PC-3 (cell line): ENCODE measurements at regions not wholly inside any gene's neighbourhood (a gene's known extent, or its start where the extent isn't known, plus 50 kb on each side); places are given as distances from the start of the nearest gene placed in this dataset.

Experiments
- ATAC-seq: fragments of 200-7000 bp; cut with Tn5 transposase; 2 replicates; pipeline ENCODE4 v1.9.1; 2020; ENCODE audit warnings: mild to moderate bottlenecking, moderate library complexity
- BruUV-seq: library from RNA; stranded (reverse); fragments of 400-500 nt; replicated peaks from 2 replicates; lab custom pipeline; 2021; lab: Mats Ljungman, UMichigan
- CTCF ChIA-PET: fragments of 300-600 bp; sonication (Branson Sonifier 250); formaldehyde crosslinking; loops from one replicate; lab custom pipeline; 2022; ENCODE audit warnings: antibody characterized with exemption; lab: Charles Lee
- POLR2A ChIA-PET: fragments of 300-600 bp; sonication (Branson Sonifier 250); formaldehyde crosslinking; loops from one replicate; lab custom pipeline; 2022; ENCODE audit warnings: antibody characterized with exemption; ENCODE audit not compliant: unreplicated experiment; lab: Charles Lee
- DNase-seq: peaks from one replicate; pipeline ENCODE4 v3.0.0-alpha.2; 2015
- H2AFZ ChIP-seq: fragments of 300-600 bp; sonication (generic); 2 replicates; pipeline ENCODE4 v1.6.0; 2016; ENCODE audit warnings: antibody characterized with exemption, low read length
- H3F3A ChIP-seq: fragments of 300-600 bp; sonication (generic); one replicate; pipeline ENCODE4 v1.6.0; 2017; ENCODE audit warnings: antibody characterized with exemption, low read length, control low read depth, mild to moderate bottlenecking; ENCODE audit not compliant: unreplicated experiment
- H3K27ac ChIP-seq: fragments of 300-600 bp; sonication (generic); 2 replicates; pipeline ENCODE4 v1.5.1; 2016; ENCODE audit warnings: mild to moderate bottlenecking, low read length
- H3K27me3 ChIP-seq: fragments of 300-600 bp; sonication (generic); 2 replicates; pipeline ENCODE4 v1.6.1; 2016; ENCODE audit warnings: low read length, mixed read lengths
- H3K36me3 ChIP-seq: fragments of 300-600 bp; sonication (generic); 2 replicates; pipeline ENCODE4 v1.6.1; 2016; ENCODE audit warnings: low read depth, mixed run types, low read length, mixed read lengths
- H3K4me1 ChIP-seq: fragments of 300-600 bp; sonication (generic); 2 replicates; pipeline ENCODE4 v1.5.1; 2016; ENCODE audit warnings: low read length; ENCODE audit not compliant: insufficient read depth
- H3K4me2 ChIP-seq: fragments of 300-600 bp; sonication (generic); 2 replicates; pipeline ENCODE4 v1.6.0; 2016; ENCODE audit warnings: low read length
- H3K4me3 ChIP-seq: fragments of 300-600 bp; sonication (generic); 2 replicates; pipeline ENCODE4 v1.5.1; 2016; ENCODE audit warnings: mild to moderate bottlenecking, low read length, mixed read lengths
- H3K79me2 ChIP-seq: fragments of 300-600 bp; sonication (generic); 2 replicates; pipeline ENCODE4 v1.6.1; 2017; ENCODE audit warnings: low read length, mixed read lengths
- H3K9ac ChIP-seq: fragments of 300-600 bp; sonication (generic); 2 replicates; pipeline ENCODE4 v1.6.0; 2016; ENCODE audit warnings: mild to moderate bottlenecking, low read length
- H3K9me2 ChIP-seq: fragments of 300-600 bp; sonication (generic); replicated peaks from 2 replicates; pipeline ENCODE4 v1.6.1; 2016; ENCODE audit warnings: mixed run types, low read length, mixed read lengths
- H3K9me3 ChIP-seq: fragments of 300-600 bp; sonication (generic); 2 replicates; pipeline ENCODE4 v1.6.1; 2016; ENCODE audit warnings: low read length, mixed read lengths
- H4K20me1 ChIP-seq: fragments of 300-600 bp; sonication (generic); 2 replicates; pipeline ENCODE4 v1.6.1; 2016; ENCODE audit warnings: low read length, mixed read lengths
- EZH2 ChIP-seq: fragments of 300-600 bp; sonication (generic); IDR thresholded peaks from one replicate; pipeline ENCODE4 v1.6.1; 2017; ENCODE audit warnings: antibody characterized with exemption, mild to moderate bottlenecking, low read length; ENCODE audit not compliant: unreplicated experiment
- EZH2phosphoT487 ChIP-seq: fragments of 300-600 bp; sonication (generic); IDR thresholded peaks from 2 replicates; pipeline ENCODE4 v1.6.1; 2018; ENCODE audit warnings: mild to moderate bottlenecking, antibody characterized with exemption, low read length, borderline replicate concordance
- intact Hi-C: fragments of 100-400 bp; cut with micrococcal nuclease; formaldehyde crosslinking; loops from 2 replicates; pipeline ENCODE4 v1.9.0; 2023
- TF ChIP-seq, protein P1 (sequence below): fragments of 300-600 bp; sonication (generic); conservative IDR thresholded peaks from 2 replicates; pipeline ENCODE4 v1.5.1; 2017; ENCODE audit warnings: antibody characterized with exemption, low read depth, mild to moderate bottlenecking, low read length

DNA sequence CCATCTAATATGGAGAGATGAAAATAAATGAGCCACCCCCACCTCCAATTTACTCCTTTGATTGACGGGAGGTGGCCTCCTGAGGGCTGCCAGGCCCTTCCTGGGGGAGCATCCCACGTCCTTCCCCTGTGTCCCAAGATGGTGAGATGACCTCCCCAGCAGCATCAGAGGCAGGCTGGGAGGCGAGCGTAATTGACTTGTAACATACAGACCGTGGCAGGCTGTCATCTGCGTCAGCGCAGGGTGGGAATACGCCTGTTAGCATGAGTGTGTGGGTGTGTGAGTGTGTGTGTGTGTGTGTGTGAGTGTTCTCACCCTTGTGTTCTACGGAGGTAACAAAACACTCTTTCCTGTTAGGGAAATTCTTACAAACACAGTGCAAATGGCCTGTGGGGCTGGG, 156.9 kb upstream of the CIBAR2 start:
- Histone ChIP-seq H3K4me2 (no peak overlapping the region), H3K4me1 (no peaks in the 10 kb centered on the region), H3K9ac (no peak overlapping the region), H2AFZ (no peak overlapping the region), H3K27ac (no peak overlapping the region), H4K20me1 (no peaks in the 10 kb centered on the region), H3K79me2 (no peaks in the 10 kb centered on the region), H3K36me3 (no peaks in the 10 kb centered on the region), H3K4me3 (no peak overlapping the region), H3K9me3 (no peaks in the 10 kb centered on the region), H3K9me2 (no peaks in the 10 kb centered on the region), H3K27me3 (no peaks in the 10 kb centered on the region), H3F3A (no peaks in the 10 kb centered on the region)
- no peak for ATAC-seq
- POLR2A ChIA-PET = no interaction called here
- no peak for DNase-seq
- intact Hi-C loops = no loop called here
- CTCF ChIA-PET = no interaction called here
- no TSS peak for BruUV-seq
- TF ChIP-seq, protein P1, sequence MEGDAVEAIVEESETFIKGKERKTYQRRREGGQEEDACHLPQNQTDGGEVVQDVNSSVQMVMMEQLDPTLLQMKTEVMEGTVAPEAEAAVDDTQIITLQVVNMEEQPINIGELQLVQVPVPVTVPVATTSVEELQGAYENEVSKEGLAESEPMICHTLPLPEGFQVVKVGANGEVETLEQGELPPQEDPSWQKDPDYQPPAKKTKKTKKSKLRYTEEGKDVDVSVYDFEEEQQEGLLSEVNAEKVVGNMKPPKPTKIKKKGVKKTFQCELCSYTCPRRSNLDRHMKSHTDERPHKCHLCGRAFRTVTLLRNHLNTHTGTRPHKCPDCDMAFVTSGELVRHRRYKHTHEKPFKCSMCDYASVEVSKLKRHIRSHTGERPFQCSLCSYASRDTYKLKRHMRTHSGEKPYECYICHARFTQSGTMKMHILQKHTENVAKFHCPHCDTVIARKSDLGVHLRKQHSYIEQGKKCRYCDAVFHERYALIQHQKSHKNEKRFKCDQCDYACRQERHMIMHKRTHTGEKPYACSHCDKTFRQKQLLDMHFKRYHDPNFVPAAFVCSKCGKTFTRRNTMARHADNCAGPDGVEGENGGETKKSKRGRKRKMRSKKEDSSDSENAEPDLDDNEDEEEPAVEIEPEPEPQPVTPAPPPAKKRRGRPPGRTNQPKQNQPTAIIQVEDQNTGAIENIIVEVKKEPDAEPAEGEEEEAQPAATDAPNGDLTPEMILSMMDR = no peak
- TF ChIP-seq EZH2 = no peak
- TF ChIP-seq EZH2phosphoT487 = no peak

DNA sequence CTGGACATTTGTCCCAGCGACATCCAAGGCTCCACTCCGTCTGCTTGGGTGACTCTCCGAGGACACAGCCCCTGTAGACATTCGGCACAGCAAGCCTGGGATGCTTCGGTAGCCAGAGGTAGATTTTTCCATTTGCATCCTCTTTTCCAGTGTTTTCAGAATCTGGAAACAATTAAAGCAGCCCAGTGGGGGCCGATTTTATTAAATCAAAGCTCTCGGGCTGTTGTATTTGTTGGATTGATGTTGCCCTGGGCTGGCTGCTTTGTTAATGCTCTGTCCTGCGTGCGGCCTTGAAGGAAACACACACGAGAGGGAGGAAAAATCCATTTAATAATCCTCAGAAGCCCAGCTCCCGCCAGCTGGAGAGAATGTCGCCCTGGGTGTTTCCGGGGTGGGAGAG, 158.1 kb upstream of the CIBAR2 start:
- DNase-seq (no peak), ATAC-seq (no peak)
- Histone ChIP-seq H3K9me3 (no peaks in the 10 kb centered on the region), H3K79me2 (no peaks in the 10 kb centered on the region), H3K4me3 (no peak overlapping the region), H3K9me2 (no peaks in the 10 kb centered on the region), H2AFZ (no peak overlapping the region), H3K9ac (no peak overlapping the region), H3K4me2 (no peak overlapping the region), H3F3A (no peaks in the 10 kb centered on the region), H3K4me1 (no peaks in the 10 kb centered on the region), H3K36me3 (no peaks in the 10 kb centered on the region), H4K20me1 (no peaks in the 10 kb centered on the region), H3K27me3 (no peaks in the 10 kb centered on the region), H3K27ac (no peak overlapping the region)
- ChIA-PET CTCF (no interaction called here), POLR2A (no interaction called here)
- BruUV-seq = no TSS peak
- TF ChIP-seq EZH2phosphoT487 = no peak
- TF ChIP-seq EZH2 = no peak
- TF ChIP-seq, protein P1 = no peak
- intact Hi-C loops = no loop called here

DNA sequence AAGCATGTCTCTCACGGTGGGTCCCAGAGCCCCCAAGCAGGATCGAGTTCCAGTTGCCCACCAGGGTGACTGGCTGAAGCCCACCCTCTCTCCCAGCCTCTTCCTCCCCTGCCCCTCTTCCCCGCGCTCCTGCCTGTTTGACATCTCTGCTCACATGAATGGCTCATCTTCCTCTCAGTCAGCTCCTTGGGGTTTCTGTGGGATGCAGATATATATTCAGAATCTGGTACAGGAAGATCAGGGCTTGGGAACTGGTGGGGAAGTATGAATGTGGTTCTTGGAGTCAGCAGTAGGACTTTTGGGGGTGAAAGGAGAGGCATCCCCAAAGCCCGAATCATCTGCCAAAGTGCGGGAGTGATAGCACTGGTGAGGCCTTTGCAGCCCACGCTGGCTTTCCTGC, 158.9 kb upstream of the CIBAR2 start:
- Histone ChIP-seq H3F3A (no peaks in the 10 kb centered on the region), H3K27ac (no peak overlapping the region), H3K36me3 (no peaks in the 10 kb centered on the region), H3K9ac (no peak overlapping the region), H3K4me3 (no peak overlapping the region), H3K4me2 (no peak overlapping the region), H2AFZ (no peak overlapping the region), H4K20me1 (no peaks in the 10 kb centered on the region), H3K9me2 (no peaks in the 10 kb centered on the region), H3K27me3 (no peaks in the 10 kb centered on the region), H3K4me1 (no peaks in the 10 kb centered on the region), H3K79me2 (no peaks in the 10 kb centered on the region), H3K9me3 (no peaks in the 10 kb centered on the region)
- ChIA-PET CTCF (no interaction called here), POLR2A (no interaction called here)
- DNase-seq = no peak
- no TSS peak for BruUV-seq
- intact Hi-C loops = no loop called here
- TF ChIP-seq, protein P1 = no peak
- TF ChIP-seq EZH2 (no peak), EZH2phosphoT487 (no peak)
- ATAC-seq = no peak
